ENCODE measurements at regions not wholly inside any gene's neighbourhood (a gene's known extent, or its start where the extent isn't known, plus 50 kb on each side); places are given as distances from the start of the nearest gene placed in this dataset.

GRCh38 chr2:136209561-136210454 lies 91.9 kb upstream of the CXCR4 start:
- H3K9me3 ChIP-seq, result no peaks in the 10 kb centered on the region
- H3K36me3 ChIP-seq, result no peaks in the 10 kb centered on the region
- H3K4me1 ChIP-seq, result peaks cover 6 to 12% of the 10 kb centered on the region in 2 donors
- no peak overlapping the region for H3K4me3 ChIP-seq (replicated peaks in 1 of 3)
- DNase-seq, result no peak
- H3K27me3 ChIP-seq, result no peaks in the 10 kb centered on the region
- 71 to 79% methylated on average over 3 of the region's 3 CpGs for WGBS, 2 donors
- no peak overlapping the region for H3K27ac ChIP-seq
- intact Hi-C loops (cut with DNase I), result no loop called here
- no peak for TF ChIP-seq POLR2A (IDR thresholded peaks at IDR 0.05)
- no peak for TF ChIP-seq CTCF (IDR thresholded peaks at IDR 0.05)

GRCh38 chr2:136208682-136209420 lies 90.9 kb upstream of the CXCR4 start:
- no peak for TF ChIP-seq CTCF (IDR thresholded peaks at IDR 0.05)
- intact Hi-C loops (cut with DNase I), result no loop called here
- Histone ChIP-seq H3K27me3 (no peaks in the 10 kb centered on the region), H3K27ac (no peak overlapping the region), H3K4me3 (replicated peaks in 1 of 3) (no peak overlapping the region), H3K36me3 (no peaks in the 10 kb centered on the region), H3K4me1 (peaks cover 6 to 12% of the 10 kb centered on the region in 2 donors), H3K9me3 (no peaks in the 10 kb centered on the region)
- no peak for DNase-seq
- WGBS, 2 donors, result 63 to 82% methylated on average over 8 of the region's 8 CpGs

GRCh38 chr2:136207665-136208064 lies 89.7 kb upstream of the CXCR4 start:
- WGBS, 2 donors, result 81 to 93% methylated on average over 2 of the region's 2 CpGs
- no peak overlapping the region for H3K4me3 ChIP-seq (replicated peaks in 1 of 3)
- H3K27me3 ChIP-seq, result no peaks in the 10 kb centered on the region
- no peak overlapping the region for H3K27ac ChIP-seq
- DNase-seq, result no peak
- no peaks in the 10 kb centered on the region for H3K9me3 ChIP-seq
- TF ChIP-seq POLR2A (IDR thresholded peaks at IDR 0.05) (no peak), CTCF (IDR thresholded peaks at IDR 0.05) (no peak)
- no peaks in the 10 kb centered on the region for H3K36me3 ChIP-seq
- intact Hi-C loops (cut with DNase I), result no loop called here
- H3K4me1 ChIP-seq, result peaks cover 6 to 12% of the 10 kb centered on the region in 2 donors

GRCh38 chr2:136207030-136207623 lies 89.2 kb upstream of the CXCR4 start:
- intact Hi-C loops (cut with DNase I), result no loop called here
- Histone ChIP-seq H3K4me1 (peaks cover 6 to 12% of the 10 kb centered on the region in 2 donors), H3K27ac (no peak overlapping the region), H3K9me3 (no peaks in the 10 kb centered on the region), H3K27me3 (no peaks in the 10 kb centered on the region), H3K36me3 (no peaks in the 10 kb centered on the region), H3K4me3 (replicated peaks in 1 of 3) (no peak overlapping the region)
- 51 to 56% methylated on average over 4 of the region's 4 CpGs for WGBS, 2 donors
- peak; percentile 11 to 25 for DNase-seq
- no peak for TF ChIP-seq CTCF (IDR thresholded peaks at IDR 0.05)
- no peak for TF ChIP-seq POLR2A (IDR thresholded peaks at IDR 0.05)

All from thyroid gland (tissue), 4 donors.